Trophoblast cell (in vitro differentiated cells and primary cell): ENCODE measurements at regions not wholly inside any gene's neighbourhood (a gene's known extent, or its start where the extent isn't known, plus 50 kb on each side); places are given as distances from the start of the nearest gene placed in this dataset.

Experiments used
- DNase-seq, 2 donors: peaks; one replicate each; pipeline ENCODE4 v3.0.0-alpha.2; 2016
- H2AFZ ChIP-seq: 2 replicates; pipeline ENCODE4 v1.6.1; 2013; ENCODE audit warnings: low read length, moderate library complexity, mild to moderate bottlenecking; ENCODE audit not compliant: insufficient read depth, poor library complexity
- H2AK5ac ChIP-seq: 2 replicates; pipeline ENCODE4 v1.6.1; 2013; ENCODE audit warnings: mild to moderate bottlenecking, low read length
- H2BK120ac ChIP-seq: 2 replicates; pipeline ENCODE4 v1.6.1; 2013; ENCODE audit warnings: low read length, mild to moderate bottlenecking, moderate library complexity; ENCODE audit not compliant: insufficient read depth, poor library complexity
- H2BK12ac ChIP-seq: 2 replicates; pipeline ENCODE4 v1.6.1; 2013; ENCODE audit warnings: mild to moderate bottlenecking, low read length, moderate library complexity
- H2BK5ac ChIP-seq: 2 replicates; pipeline ENCODE4 v1.6.1; 2013; ENCODE audit warnings: low read length, low read depth, moderate library complexity, mild to moderate bottlenecking; ENCODE audit not compliant: poor library complexity
- H3K14ac ChIP-seq: 2 replicates; pipeline ENCODE4 v1.6.1; 2013; ENCODE audit warnings: mild to moderate bottlenecking, low read length
- H3K18ac ChIP-seq: 2 replicates; pipeline ENCODE4 v1.6.1; 2013; ENCODE audit warnings: mild to moderate bottlenecking, low read length
- H3K23ac ChIP-seq: 2 replicates; pipeline ENCODE4 v1.6.1; 2013; ENCODE audit warnings: low read length
- H3K27ac ChIP-seq: 2 replicates; pipeline ENCODE4 v1.5.1; 2013; ENCODE audit warnings: low read depth, mild to moderate bottlenecking, inconsistent platforms, low read length, moderate library complexity
- H3K27me3 ChIP-seq: 2 replicates; pipeline ENCODE4 v1.6.1; 2013; ENCODE audit warnings: inconsistent platforms, mild to moderate bottlenecking, low read length, moderate library complexity; ENCODE audit not compliant: insufficient read depth
- H3K36me3 ChIP-seq, 2 experiments: 1 replicate in 1 of 2; 2 replicates in 1 of 2; pipeline ENCODE4 v1.6.1; 2013; ENCODE audit warnings: low read length in 2 of 2, mild to moderate bottlenecking in 2 of 2, moderate library complexity in 1 of 2; ENCODE audit not compliant: insufficient read depth in 2 of 2, control insufficient read depth in 1 of 2
- H3K4ac ChIP-seq: 2 replicates; pipeline ENCODE4 v1.6.1; 2013; ENCODE audit warnings: low read depth, mild to moderate bottlenecking, low read length, moderate library complexity
- H3K4me1 ChIP-seq, 2 experiments: 1 replicate in 1 of 2; 2 replicates in 1 of 2; pipeline ENCODE4 v1.6.1; 2013; ENCODE audit warnings: low read length in 2 of 2, mild to moderate bottlenecking in 2 of 2, moderate library complexity in 1 of 2; ENCODE audit not compliant: insufficient read depth in 2 of 2, control insufficient read depth in 1 of 2
- H3K4me2 ChIP-seq: 2 replicates; pipeline ENCODE4 v1.6.1; 2013; ENCODE audit warnings: inconsistent platforms, mild to moderate bottlenecking, low read length, moderate library complexity
- H3K4me3 ChIP-seq: 2 replicates; pipeline ENCODE4 v1.5.1; 2013; ENCODE audit warnings: mild to moderate bottlenecking, low read depth, low read length, inconsistent platforms
- H3K79me1 ChIP-seq: one replicate; pipeline ENCODE4 v1.6.1; 2013; ENCODE audit warnings: low read length
- H3K79me2 ChIP-seq: 2 replicates; pipeline ENCODE4 v1.6.1; 2013; ENCODE audit warnings: low read length, mild to moderate bottlenecking; ENCODE audit not compliant: control insufficient read depth, insufficient read depth, poor library complexity
- H3K9ac ChIP-seq: 2 replicates; pipeline ENCODE4 v1.6.1; 2013; ENCODE audit warnings: mild to moderate bottlenecking, low read length
- H3K9me3 ChIP-seq: 2 replicates; pipeline ENCODE4 v1.6.1; 2013; ENCODE audit warnings: low read depth, mild to moderate bottlenecking, control low read depth, inconsistent platforms, low read length; ENCODE audit not compliant: insufficient read depth
- H4K12ac ChIP-seq: 2 replicates; pipeline ENCODE4 v1.6.1; 2013; ENCODE audit warnings: low read depth, mild to moderate bottlenecking, low read length, moderate library complexity
- H4K8ac ChIP-seq: 2 replicates; pipeline ENCODE4 v1.6.1; 2013; ENCODE audit warnings: low read depth, mild to moderate bottlenecking, low read length, moderate library complexity
- H4K91ac ChIP-seq: one replicate; pipeline ENCODE4 v1.6.1; 2013; ENCODE audit warnings: low read depth, mild to moderate bottlenecking, low read length, moderate library complexity
- WGBS: extraction: QIAGEN DNeasy Blood & Tissue Kit; methylation state at CpG from one replicate; pipeline ENCODE4 v1.1.7; 2013; ENCODE audit warnings: missing lambda C conversion rate; ENCODE audit not compliant: insufficient read length, insufficient coverage; ENCODE audit errors: extremely low coverage; 5-methylcytosine and 5-hydroxymethylcytosine counted together

DNA sequence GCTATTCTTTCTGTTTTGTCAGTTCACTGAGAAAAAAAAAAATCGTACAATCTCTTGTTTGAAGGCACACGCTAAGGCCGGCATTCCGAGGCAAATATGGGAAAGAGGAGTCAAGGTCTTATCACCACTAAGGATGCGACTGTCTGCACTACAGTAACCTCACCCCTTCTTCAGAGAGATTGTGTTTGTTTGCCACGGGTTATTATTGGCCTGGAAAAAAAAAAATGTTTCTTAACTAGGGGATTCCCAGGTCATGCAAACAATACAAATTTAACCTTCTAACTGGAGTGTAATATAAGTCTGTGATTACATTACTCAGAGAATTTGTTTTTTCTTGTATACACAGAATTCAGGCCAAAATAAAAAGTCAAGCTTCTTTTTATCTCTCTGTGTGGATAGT lies 168.3 kb downstream of the TMA16 start:
- Histone ChIP-seq H2AFZ (no peak overlapping the region), H2AK5ac (no peak overlapping the region), H3K23ac (no peak overlapping the region), H2BK12ac (no peak overlapping the region), H3K79me2 (no peaks in the 10 kb centered on the region), H4K91ac (no peak overlapping the region), H2BK5ac (no peak overlapping the region), H3K18ac (no peak overlapping the region), H2BK120ac (no peak overlapping the region), H3K4ac (no peak overlapping the region), H4K8ac (no peak overlapping the region), H3K9ac (no peak overlapping the region), H3K4me1 (no peaks in the 10 kb centered on the region), H3K36me3 (no peaks in the 10 kb centered on the region), H3K27ac (no peak overlapping the region), H3K9me3 (no peaks in the 10 kb centered on the region), H4K12ac (no peak overlapping the region), H3K14ac (no peak overlapping the region), H3K4me3 (no peak overlapping the region), H3K79me1 (no peaks in the 10 kb centered on the region), H3K4me2 (no peak overlapping the region), H3K27me3 (no peaks in the 10 kb centered on the region)
- no CpG with 5 or more reads among the region's 6 CpGs for WGBS
- DNase-seq, result no peak

DNA sequence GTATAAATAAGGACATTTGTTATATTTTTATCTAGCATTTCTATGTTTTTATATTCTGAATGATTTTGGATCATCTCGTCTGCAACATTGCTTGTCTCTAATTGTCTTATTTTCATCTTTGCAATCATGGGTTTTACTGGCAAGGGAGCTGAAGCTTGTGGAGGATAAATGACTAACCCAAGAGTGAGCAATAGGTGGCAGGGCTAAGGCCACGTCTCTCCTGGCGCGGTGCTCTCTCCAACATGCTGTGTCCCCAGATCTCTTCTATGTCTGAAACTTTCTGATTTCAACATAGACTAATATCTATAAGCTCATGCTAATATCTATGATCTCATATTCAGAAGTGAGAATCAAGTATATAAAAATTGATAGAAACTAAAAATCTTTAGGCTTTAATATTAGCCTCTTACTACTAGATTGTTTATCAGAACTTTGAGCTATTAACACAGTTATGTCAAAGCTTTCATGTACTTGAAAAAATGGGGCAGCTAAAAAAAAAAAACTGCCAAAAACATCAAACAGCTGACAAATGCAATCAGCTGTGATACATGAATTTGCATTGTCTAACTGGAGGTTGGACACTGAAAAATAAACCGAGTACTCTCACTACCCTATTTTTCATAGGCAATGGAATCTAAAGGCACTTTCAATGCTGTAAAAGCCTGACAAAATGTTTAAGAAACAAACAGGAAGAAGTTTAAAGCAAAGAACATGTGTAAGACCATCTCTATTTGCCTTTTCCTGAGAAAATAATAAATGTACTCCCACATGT lies 169.2 kb downstream of the TMA16 start:
- H2AFZ ChIP-seq, result no peak overlapping the region
- H2BK120ac ChIP-seq, result no peak overlapping the region
- no peaks in the 10 kb centered on the region for H3K36me3 ChIP-seq
- no peak overlapping the region for H2AK5ac ChIP-seq
- no peaks in the 10 kb centered on the region for H3K79me2 ChIP-seq
- no peak overlapping the region for H3K4me2 ChIP-seq
- no peak overlapping the region for H3K18ac ChIP-seq
- no peak overlapping the region for H4K91ac ChIP-seq
- H3K4me1 ChIP-seq, result no peaks in the 10 kb centered on the region
- H3K27me3 ChIP-seq, result no peaks in the 10 kb centered on the region
- DNase-seq, result peak in 1 of 2 donors; percentile 14
- H3K79me1 ChIP-seq, result no peaks in the 10 kb centered on the region
- no peak overlapping the region for H3K14ac ChIP-seq
- H3K4me3 ChIP-seq, result no peak overlapping the region
- H3K4ac ChIP-seq, result no peak overlapping the region
- H3K9me3 ChIP-seq, result no peaks in the 10 kb centered on the region
- no peak overlapping the region for H3K27ac ChIP-seq
- H3K9ac ChIP-seq, result no peak overlapping the region
- H4K8ac ChIP-seq, result no peak overlapping the region
- no peak overlapping the region for H4K12ac ChIP-seq
- H2BK5ac ChIP-seq, result no peak overlapping the region
- H2BK12ac ChIP-seq, result no peak overlapping the region
- H3K23ac ChIP-seq, result no peak overlapping the region
- WGBS, result no CpG with 5 or more reads among the region's 5 CpGs

DNA sequence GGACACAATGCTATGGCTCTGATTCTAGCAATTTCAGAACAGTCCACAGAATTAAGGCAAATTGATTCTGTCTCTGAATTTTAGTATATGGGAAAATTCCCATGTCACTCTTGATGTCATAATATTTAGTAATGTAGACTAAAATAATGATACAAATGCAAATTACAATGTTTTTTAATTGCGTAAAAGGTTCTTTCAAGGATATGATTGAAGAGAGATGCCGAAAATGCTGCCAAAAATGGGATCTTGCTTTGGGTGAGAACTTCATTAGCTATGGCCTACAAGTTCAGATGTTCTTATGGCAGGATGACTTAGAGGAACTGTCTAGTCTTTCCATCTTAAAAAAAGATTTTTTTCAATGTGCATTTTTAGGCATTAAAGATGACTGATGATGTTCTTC lies 170.6 kb downstream of the TMA16 start:
- Histone ChIP-seq H3K14ac (no peak overlapping the region), H3K18ac (no peak overlapping the region), H4K91ac (no peak overlapping the region), H3K27ac (no peak overlapping the region), H4K12ac (no peak overlapping the region), H3K9ac (no peak overlapping the region), H2BK5ac (no peak overlapping the region), H3K4me2 (no peak overlapping the region), H3K36me3 (no peaks in the 10 kb centered on the region), H3K4me1 (no peaks in the 10 kb centered on the region), H3K23ac (no peak overlapping the region), H4K8ac (no peak overlapping the region), H2BK12ac (no peak overlapping the region), H3K4ac (no peak overlapping the region), H3K79me2 (no peaks in the 10 kb centered on the region), H2AFZ (no peak overlapping the region), H3K27me3 (no peaks in the 10 kb centered on the region), H3K4me3 (no peak overlapping the region), H2AK5ac (no peak overlapping the region), H3K79me1 (no peaks in the 10 kb centered on the region), H3K9me3 (no peaks in the 10 kb centered on the region), H2BK120ac (no peak overlapping the region)
- no peak for DNase-seq
- WGBS, result no CpG with 5 or more reads among the region's 2 CpGs

DNA sequence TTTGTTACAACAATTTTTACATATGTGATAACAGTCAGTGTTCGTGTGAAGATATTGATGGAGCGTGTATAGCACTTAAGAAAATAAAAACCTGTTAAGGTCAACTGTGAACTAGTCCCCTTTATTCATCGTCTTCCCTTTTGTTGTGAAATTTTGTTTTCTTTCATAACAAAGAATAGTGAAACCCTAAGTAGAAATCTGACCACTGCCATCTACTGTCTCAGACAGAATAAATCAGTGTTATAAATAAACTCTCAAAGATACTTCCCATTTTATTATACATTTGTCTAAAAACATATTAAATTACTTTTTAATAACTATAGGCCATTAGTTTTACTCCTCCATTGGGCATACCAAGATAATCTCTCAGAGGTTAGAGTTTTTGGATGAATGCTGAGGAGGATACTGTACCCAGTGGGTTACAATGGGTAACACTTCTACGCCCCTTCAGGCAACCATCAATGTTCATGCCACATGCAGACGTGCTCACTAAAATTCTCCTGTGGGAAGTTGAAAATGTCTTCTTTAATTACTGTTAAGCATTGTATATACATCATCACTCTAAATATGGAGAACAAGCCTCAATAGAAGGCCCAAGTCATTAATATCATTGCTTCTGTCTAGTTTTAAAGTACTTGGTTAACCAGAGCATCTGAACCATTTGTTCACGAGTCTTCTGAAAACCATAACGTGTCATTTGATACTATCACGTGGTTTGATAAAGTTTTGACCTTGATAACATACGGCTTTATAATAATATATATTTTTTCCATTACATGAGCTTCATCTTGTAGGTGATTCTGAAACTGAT lies 171.2 kb downstream of the TMA16 start:
- Histone ChIP-seq H3K27ac (no peak overlapping the region), H2AK5ac (no peak overlapping the region), H3K14ac (no peak overlapping the region), H3K36me3 (no peaks in the 10 kb centered on the region), H3K4ac (no peak overlapping the region), H3K9me3 (no peaks in the 10 kb centered on the region), H3K18ac (no peak overlapping the region), H2BK12ac (no peak overlapping the region), H3K9ac (no peak overlapping the region), H3K4me3 (no peak overlapping the region), H2BK120ac (no peak overlapping the region), H4K91ac (no peak overlapping the region), H2BK5ac (no peak overlapping the region), H3K23ac (no peak overlapping the region), H3K4me1 (no peaks in the 10 kb centered on the region), H4K12ac (no peak overlapping the region), H3K27me3 (no peaks in the 10 kb centered on the region), H4K8ac (no peak overlapping the region), H2AFZ (no peak overlapping the region), H3K4me2 (no peak overlapping the region), H3K79me1 (no peaks in the 10 kb centered on the region), H3K79me2 (no peaks in the 10 kb centered on the region)
- no CpG with 5 or more reads among the region's 9 CpGs for WGBS
- DNase-seq, result peak in 1 of 2 donors; percentile 12
